ENCODE measurements at regions not wholly inside any gene's neighbourhood (a gene's known extent, or its start where the extent isn't known, plus 50 kb on each side); places are given as distances from the start of the nearest gene placed in this dataset.

DNA sequence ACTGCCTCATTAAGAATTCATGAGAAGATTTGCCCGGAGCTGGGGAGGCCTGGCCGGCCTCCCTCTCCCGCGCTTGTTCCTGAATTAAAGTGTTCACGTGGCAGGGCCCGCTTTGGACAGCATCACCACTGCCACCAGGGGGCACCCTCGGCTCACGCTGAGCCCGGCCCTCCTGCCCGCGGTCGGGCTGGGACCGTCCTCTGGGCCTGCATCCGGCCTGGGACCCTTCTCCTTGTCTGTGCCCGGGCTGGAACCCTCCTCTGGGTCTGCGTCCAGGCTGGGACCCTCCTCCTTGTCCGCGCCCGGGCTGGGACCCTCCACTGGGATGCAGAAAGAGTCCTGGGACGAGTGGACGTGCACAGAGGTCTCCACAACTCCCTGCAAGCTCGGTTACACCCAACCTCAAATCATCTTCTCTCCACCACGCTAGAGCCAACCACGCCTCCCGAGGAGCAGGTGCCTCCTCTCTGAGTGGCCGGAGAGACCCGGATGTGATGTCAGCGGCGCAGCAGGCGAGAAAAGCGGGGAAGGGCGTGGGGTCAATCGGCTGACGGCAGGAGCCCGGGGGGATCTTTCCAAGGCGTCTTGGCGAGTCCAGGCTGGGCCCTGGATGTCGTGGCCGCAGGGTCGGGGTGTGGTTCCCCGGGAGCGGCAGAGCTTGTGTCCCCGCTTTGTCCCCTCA lies 50.9 kb upstream of the DACT2 start (continued):
- TF ChIP-seq POLR2G (IDR thresholded peaks at IDR 0.05; ENCODE audit: low read depth, low read length) (no peak), FOXP1 (CRISPR knock-in tag; IDR thresholded peaks at IDR 0.05) (no peak), ZNF280A (IDR thresholded peaks at IDR 0.05; ENCODE audit: low read depth, partially characterized antibody) (no peak), JUN (IDR thresholded peaks at IDR 0.05; ENCODE audit: borderline replicate concordance, low read depth, low read length) (0 out of 2 replicates have a peak, but pooled peaks have one; percentile 28), JUN (CRISPR knock-in tag; IDR thresholded peaks at IDR 0.05; ENCODE audit: borderline replicate concordance) (no peak), HNRNPLL (IDR thresholded peaks at IDR 0.05; ENCODE audit: low read depth, low read length, poor library complexity, severe bottlenecking) (no peak), ARID3A (IDR thresholded peaks at IDR 0.05; ENCODE audit: borderline replicate concordance, low read depth, low read length) (0 out of 2 replicates have a peak, but pooled peaks have one; percentile 30), NFE2L1 (tag; IDR thresholded peaks at IDR 0.05; ENCODE audit: borderline replicate concordance, low read depth) (no peak), HNRNPH1 (optimal IDR thresholded peaks at IDR 0.05; ENCODE audit: low read depth, low read length) (no peak), ZNF639 (CRISPR knock-in tag; conservative IDR thresholded peaks at IDR 0.05 in 1 of 2, IDR thresholded peaks at IDR 0.05 in 1 of 2) (no peak), PKNOX1 (IDR thresholded peaks at IDR 0.05) (no peak), ZNF785 (CRISPR knock-in tag; IDR thresholded peaks at IDR 0.05) (no peak), ETS1 (conservative IDR thresholded peaks at IDR 0.05; ENCODE audit: control insufficient read depth, low read depth, low read length) (no peak), NR2C1 (IDR thresholded peaks at IDR 0.05) (no peak), NR2C1 (tag; IDR thresholded peaks at IDR 0.05) (no peak)
- TF ChIP-seq, protein P1, sequence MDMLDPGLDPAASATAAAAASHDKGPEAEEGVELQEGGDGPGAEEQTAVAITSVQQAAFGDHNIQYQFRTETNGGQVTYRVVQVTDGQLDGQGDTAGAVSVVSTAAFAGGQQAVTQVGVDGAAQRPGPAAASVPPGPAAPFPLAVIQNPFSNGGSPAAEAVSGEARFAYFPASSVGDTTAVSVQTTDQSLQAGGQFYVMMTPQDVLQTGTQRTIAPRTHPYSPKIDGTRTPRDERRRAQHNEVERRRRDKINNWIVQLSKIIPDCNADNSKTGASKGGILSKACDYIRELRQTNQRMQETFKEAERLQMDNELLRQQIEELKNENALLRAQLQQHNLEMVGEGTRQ (CRISPR knock-in tag; IDR thresholded peaks at IDR 0.05), result peak; percentile 75
- TF ChIP-seq, protein P2, sequence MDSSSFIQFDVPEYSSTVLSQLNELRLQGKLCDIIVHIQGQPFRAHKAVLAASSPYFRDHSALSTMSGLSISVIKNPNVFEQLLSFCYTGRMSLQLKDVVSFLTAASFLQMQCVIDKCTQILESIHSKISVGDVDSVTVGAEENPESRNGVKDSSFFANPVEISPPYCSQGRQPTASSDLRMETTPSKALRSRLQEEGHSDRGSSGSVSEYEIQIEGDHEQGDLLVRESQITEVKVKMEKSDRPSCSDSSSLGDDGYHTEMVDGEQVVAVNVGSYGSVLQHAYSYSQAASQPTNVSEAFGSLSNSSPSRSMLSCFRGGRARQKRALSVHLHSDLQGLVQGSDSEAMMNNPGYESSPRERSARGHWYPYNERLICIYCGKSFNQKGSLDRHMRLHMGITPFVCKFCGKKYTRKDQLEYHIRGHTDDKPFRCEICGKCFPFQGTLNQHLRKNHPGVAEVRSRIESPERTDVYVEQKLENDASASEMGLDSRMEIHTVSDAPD (CRISPR knock-in tag; IDR thresholded peaks at IDR 0.05), result no peak
